Muscle layer of colon (tissue), 2 donors: ENCODE measurements at regions not wholly inside any gene's neighbourhood (a gene's known extent, or its start where the extent isn't known, plus 50 kb on each side); places are given as distances from the start of the nearest gene placed in this dataset.
"Not testable (repeated sequence)": the region's sequence is repeated elsewhere in the genome, so short reads cannot be mapped to it uniquely, and the experiment has no call there.

Experiments
- H3K27ac ChIP-seq: one replicate; pipeline ENCODE4 v1.7.0; 2013; ENCODE audit warnings: low read depth, mild to moderate bottlenecking, low read length, moderate library complexity
- H3K27me3 ChIP-seq, 2 donors: one replicate each; pipeline ENCODE4 v1.7.0; 2013; ENCODE audit warnings: low read length in 2 of 2, mild to moderate bottlenecking in 2 of 2; ENCODE audit not compliant: insufficient read depth in 2 of 2, control insufficient read depth in 1 of 2
- H3K36me3 ChIP-seq: one replicate; pipeline ENCODE4 v1.7.0; 2013; ENCODE audit warnings: mild to moderate bottlenecking, low read length; ENCODE audit not compliant: insufficient read depth
- H3K4me1 ChIP-seq: one replicate; pipeline ENCODE4 v1.7.0; 2013; ENCODE audit warnings: mild to moderate bottlenecking, low read length; ENCODE audit not compliant: insufficient read depth
- H3K4me3 ChIP-seq, 2 donors: one replicate each; pipeline ENCODE4 v1.7.0; 2013; ENCODE audit warnings: low read length in 2 of 2, low read depth in 1 of 2, mild to moderate bottlenecking in 1 of 2, moderate library complexity in 1 of 2
- H3K9ac ChIP-seq: one replicate; pipeline ENCODE4 v1.7.0; 2013; ENCODE audit warnings: low read length
- H3K9me3 ChIP-seq: one replicate; pipeline ENCODE4 v1.7.0; 2013; ENCODE audit warnings: mild to moderate bottlenecking, low read length
- donor health status: abdominal sarcoma.
- donor health status: Adenocarcinoma of cecum.

DNA sequence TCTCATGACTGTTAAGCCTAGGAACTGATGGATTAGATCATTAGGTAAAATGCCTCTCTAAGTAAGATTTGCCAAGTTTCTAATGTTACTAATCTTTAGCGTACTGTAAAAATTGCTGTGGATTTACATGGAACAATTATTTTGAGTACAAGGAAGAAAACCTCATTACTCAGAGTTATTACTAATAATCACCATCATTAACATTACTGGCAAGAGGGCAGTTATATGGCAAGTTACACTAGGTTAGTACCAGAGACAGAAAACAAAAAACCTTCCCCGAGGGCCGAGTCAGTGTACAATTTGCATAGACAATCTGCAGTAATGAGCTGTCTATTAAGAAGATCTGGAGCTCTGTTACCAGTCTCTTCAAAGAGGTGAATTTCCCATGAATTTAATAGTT, 775.6 kb downstream of the GATA3 start:
- Histone ChIP-seq H3K4me3 (no peak overlapping the region), H3K27me3 (no peaks in the 10 kb centered on the region), H3K4me1 (no peaks in the 10 kb centered on the region), H3K9me3 (no peaks in the 10 kb centered on the region), H3K36me3 (no peaks in the 10 kb centered on the region), H3K9ac (no peak overlapping the region), H3K27ac (no peak overlapping the region)

- Histone ChIP-seq H3K27me3 (no peaks in the 10 kb centered on the region), H3K9me3 (no peaks in the 10 kb centered on the region), H3K9ac (no peak overlapping the region), H3K4me3 (no peak overlapping the region), H3K4me1 (no peaks in the 10 kb centered on the region), H3K27ac (no peak overlapping the region), H3K36me3 (no peaks in the 10 kb centered on the region)
These were observed 776.4 kb downstream of the GATA3 start for GRCh38 chr10:8830876-8831275.

DNA sequence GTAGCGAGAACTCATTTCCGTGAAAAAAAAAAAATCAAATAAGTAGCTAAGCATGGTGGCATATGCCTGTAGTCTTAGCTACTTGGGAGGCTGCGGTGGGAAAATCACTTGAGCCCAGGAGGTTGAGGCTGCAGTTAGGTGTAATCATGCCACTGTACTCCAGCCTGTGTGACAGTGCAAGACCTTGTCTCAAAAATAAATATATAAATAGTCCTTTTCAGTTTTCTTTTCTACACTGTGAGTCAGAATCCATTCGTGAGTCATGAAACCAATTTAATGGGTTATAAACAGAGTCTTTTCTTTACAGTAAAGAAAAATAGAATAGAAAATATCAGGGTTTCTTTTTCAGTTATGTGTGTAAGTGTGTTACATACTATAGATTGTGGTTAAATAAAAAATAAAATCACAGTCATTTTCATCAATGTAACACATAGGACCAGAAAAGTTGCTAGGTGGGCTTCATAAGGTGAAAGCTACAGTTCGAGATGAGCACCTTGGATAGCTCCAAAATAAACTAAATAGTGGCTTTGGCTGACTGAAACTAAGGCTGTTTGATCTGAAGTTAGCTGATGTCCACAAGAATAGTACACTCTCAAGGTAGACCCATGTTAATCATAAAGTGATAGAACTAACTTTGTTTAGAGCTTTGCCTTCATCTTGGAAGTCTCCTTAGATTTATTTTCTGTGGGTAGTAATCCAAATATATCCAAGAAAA, 781.1 kb downstream of the GATA3 start:
- Histone ChIP-seq H3K27ac (no peak overlapping the region), H3K4me3 (no peak overlapping the region), H3K9me3 (no peaks in the 10 kb centered on the region), H3K36me3 (no peaks in the 10 kb centered on the region), H3K9ac (no peak overlapping the region), H3K4me1 (no peaks in the 10 kb centered on the region), H3K27me3 (no peaks in the 10 kb centered on the region)

DNA sequence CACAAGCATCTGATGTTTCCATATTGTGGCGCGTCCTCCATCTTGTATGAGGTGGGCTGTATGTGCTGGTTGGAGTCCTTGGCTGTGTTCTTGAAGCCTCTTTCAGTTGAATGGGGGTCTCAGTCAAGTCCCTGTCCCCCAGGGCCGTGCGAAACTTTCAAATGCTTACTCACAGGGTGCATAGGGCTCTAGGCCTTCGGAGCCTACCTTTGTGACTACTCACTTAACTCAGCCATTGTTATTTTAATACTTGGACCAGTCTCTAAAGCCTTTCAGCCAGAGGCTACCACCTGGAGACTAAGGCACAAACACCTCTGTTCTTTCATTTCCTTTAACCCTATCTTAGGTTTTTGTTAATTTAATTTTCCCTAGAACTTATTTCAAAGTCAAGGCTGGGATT, 785.9 kb downstream of the GATA3 start:
- H3K27me3 ChIP-seq: no peaks in the 10 kb centered on the region

GRCh38 chr10:8844141-8844540, 789.7 kb downstream of the GATA3 start:
- H3K9ac ChIP-seq: no peak overlapping the region
- no peaks in the 10 kb centered on the region for H3K27me3 ChIP-seq
- no peak overlapping the region for H3K27ac ChIP-seq
- no peaks in the 10 kb centered on the region for H3K9me3 ChIP-seq
- no peaks in the 10 kb centered on the region for H3K36me3 ChIP-seq
- H3K4me1 ChIP-seq: no peaks in the 10 kb centered on the region
- H3K4me3 ChIP-seq: no peak overlapping the region

More for the DNA sequence above, 785.9 kb downstream of the GATA3 start:
- Histone ChIP-seq H3K9ac (no peak overlapping the region), H3K27ac (no peak overlapping the region), H3K36me3 (no peaks in the 10 kb centered on the region), H3K9me3 (no peaks in the 10 kb centered on the region), H3K4me3 (no peak overlapping the region), H3K4me1 (no peaks in the 10 kb centered on the region)

DNA sequence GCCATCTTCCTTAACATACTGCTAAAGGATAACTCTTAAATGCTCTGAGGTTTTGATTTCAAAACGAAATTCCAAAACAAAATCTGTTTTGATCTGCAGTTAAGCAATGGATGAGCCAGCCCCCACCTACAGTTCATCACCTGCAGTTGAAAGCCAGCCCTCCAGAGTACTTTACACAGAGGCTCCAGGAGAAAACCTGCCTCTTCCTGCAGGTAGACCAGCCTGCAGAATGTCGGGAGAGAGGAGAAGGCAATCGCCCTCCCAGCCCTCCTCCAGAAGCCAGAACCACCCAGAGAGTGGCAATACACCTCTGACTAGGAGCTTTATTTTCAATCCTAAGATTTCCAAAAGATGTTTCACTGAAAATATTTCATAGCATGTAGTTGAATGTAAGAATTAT, 798.1 kb downstream of the GATA3 start:
- Histone ChIP-seq H3K4me1 (no peaks in the 10 kb centered on the region), H3K9ac (no peak overlapping the region), H3K27ac (no peak overlapping the region), H3K9me3 (no peaks in the 10 kb centered on the region), H3K4me3 (no peak overlapping the region), H3K27me3 (no peaks in the 10 kb centered on the region), H3K36me3 (no peaks in the 10 kb centered on the region)

DNA sequence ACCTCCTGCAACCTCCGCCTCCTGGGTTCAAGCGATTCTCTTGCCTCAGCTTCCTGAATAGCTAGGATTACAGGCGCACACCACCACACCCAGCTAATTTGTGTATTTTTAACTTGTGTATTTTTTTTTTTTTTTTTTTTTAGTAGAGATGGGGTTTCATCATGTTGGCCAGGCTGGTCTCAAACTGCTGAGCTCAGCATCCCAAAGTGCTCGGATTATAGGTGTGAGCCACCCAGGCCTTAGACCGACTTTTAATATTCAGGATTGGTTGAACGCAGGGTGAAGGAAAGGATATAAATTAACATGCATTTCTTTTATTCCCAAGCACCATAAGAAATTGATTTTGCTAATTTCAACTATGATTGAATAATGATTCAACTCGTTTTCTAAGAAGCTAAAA, 798.6 kb downstream of the GATA3 start:
- Histone ChIP-seq H3K27me3 (no peaks in the 10 kb centered on the region), H3K9me3 (no peaks in the 10 kb centered on the region), H3K4me1 (no peaks in the 10 kb centered on the region), H3K9ac (no peak overlapping the region), H3K27ac (no peak overlapping the region), H3K4me3 (no peak overlapping the region), H3K36me3 (no peaks in the 10 kb centered on the region)

DNA sequence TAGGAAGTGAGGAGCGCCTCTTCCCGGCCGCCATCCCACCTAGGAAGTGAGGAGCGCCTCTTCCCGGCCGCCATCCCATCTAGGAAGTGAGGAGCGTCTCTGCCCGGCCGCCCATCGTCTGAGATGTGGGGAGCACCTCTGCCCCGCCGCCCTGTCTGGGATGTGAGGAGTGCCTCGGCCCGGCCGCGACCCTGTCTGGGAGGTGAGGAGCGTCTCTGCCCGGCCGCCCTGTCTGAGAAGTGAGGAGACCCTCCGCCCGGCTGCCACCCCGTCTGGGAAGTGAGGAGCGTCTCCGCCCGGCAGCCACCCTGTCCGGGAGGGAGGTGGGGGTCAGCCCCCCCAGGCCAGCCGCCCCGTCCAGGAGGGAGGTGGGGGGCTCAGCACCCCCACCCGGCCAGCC, 814.4 kb downstream of the GATA3 start:
- H3K4me1 ChIP-seq, H3K9me3 ChIP-seq, H3K27ac ChIP-seq, H3K36me3 ChIP-seq, H3K4me3 ChIP-seq, H3K9ac ChIP-seq, H3K27me3 ChIP-seq: not testable (repeated sequence)

GRCh38 chr10:8873310-8873709, 818.8 kb downstream of the GATA3 start:
- no peaks in the 10 kb centered on the region for H3K36me3 ChIP-seq
- no peak overlapping the region for H3K27ac ChIP-seq
- H3K9ac ChIP-seq: no peak overlapping the region
- H3K9me3 ChIP-seq: no peaks in the 10 kb centered on the region
- no peaks in the 10 kb centered on the region for H3K27me3 ChIP-seq
- no peak overlapping the region for H3K4me3 ChIP-seq
- H3K4me1 ChIP-seq: no peaks in the 10 kb centered on the region

GRCh38 chr10:8874268-8874667, 819.8 kb downstream of the GATA3 start:
- no peak overlapping the region for H3K27ac ChIP-seq
- H3K9me3 ChIP-seq: no peaks in the 10 kb centered on the region
- no peak overlapping the region for H3K4me3 ChIP-seq
- H3K4me1 ChIP-seq: no peaks in the 10 kb centered on the region
- no peak overlapping the region for H3K9ac ChIP-seq
- H3K27me3 ChIP-seq: no peaks in the 10 kb centered on the region
- no peaks in the 10 kb centered on the region for H3K36me3 ChIP-seq

GRCh38 chr10:8874972-8875371, 820.5 kb downstream of the GATA3 start:
- Histone ChIP-seq H3K27ac (no peak overlapping the region), H3K9me3 (no peaks in the 10 kb centered on the region), H3K36me3 (no peaks in the 10 kb centered on the region), H3K4me1 (no peaks in the 10 kb centered on the region), H3K27me3 (no peaks in the 10 kb centered on the region), H3K9ac (no peak overlapping the region), H3K4me3 (no peak overlapping the region)

DNA sequence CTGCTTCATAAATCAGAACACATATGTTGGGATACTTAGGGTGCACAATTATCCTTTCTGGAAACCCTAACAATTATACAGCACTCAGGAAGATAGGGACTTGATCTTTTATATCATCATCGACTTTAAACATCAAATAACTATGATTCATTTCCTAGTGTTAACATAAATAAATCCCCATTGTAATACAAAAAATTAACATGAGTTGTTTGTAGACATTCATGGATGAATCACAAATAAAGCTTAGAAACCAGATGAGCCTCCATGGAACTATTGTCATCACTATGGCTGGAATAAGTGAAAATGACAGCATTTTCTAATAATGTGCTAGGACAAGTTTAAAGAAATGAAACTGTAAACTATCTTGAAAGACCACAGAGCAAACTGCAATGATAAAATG, 821.7 kb downstream of the GATA3 start:
- Histone ChIP-seq H3K4me3 (no peak overlapping the region), H3K9me3 (no peaks in the 10 kb centered on the region), H3K27ac (no peak overlapping the region), H3K9ac (no peak overlapping the region), H3K4me1 (no peaks in the 10 kb centered on the region), H3K27me3 (no peaks in the 10 kb centered on the region), H3K36me3 (no peaks in the 10 kb centered on the region)
